ENCODE measurements at regions not wholly inside any gene's neighbourhood (a gene's known extent, or its start where the extent isn't known, plus 50 kb on each side); places are given as distances from the start of the nearest gene placed in this dataset.
"Not testable (repeated sequence)": the region's sequence is repeated elsewhere in the genome, so short reads cannot be mapped to it uniquely, and the experiment has no call there.

DNA sequence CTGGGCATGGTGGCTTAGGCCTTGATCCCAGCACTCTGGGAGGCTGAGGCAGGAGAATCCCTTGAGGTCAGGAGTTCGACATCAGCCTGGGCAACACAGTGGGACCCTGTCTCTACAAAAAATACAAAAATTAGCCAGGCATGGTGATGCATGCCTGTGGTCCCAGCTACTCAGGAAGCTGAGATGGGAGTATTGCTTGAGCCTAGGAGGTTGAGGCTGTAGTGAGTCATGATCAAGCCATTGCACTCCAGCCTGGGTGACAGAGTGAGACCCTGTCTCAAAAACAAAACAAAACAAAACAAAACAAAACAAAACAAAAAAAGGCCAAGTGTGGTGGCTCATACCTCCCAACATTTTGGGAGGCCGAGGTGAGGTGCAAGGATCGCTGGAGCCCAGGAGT, 111.8 kb upstream of the XPO1 start:
- not testable (repeated sequence) for H3K27ac Mint-ChIP-seq; H3K4me1 Mint-ChIP-seq; DNase-seq; H3K27me3 Mint-ChIP-seq; H3K9me3 ChIP-seq (ENCODE audit: control insufficient read depth, low read length, poor library complexity, severe bottlenecking); H3K36me3 Mint-ChIP-seq (ENCODE audit: low read depth); ATAC-seq; H3K4me3 Mint-ChIP-seq

GRCh38 chr2:61649021-61649420, 110.9 kb upstream of the XPO1 start:
- no peak for DNase-seq
- Mint-ChIP-seq H3K4me3 (no peak overlapping the region), H3K27ac (no peak overlapping the region), H3K4me1 (no peaks in the 10 kb centered on the region), H3K27me3 (no peaks in the 10 kb centered on the region), H3K36me3 (ENCODE audit: low read depth) (peaks cover 2% of the 10 kb centered on the region)
- no peak for ATAC-seq
- H3K9me3 ChIP-seq (ENCODE audit: control insufficient read depth, low read length, poor library complexity, severe bottlenecking) = no peaks in the 10 kb centered on the region

- ATAC-seq (no peak), DNase-seq (no peak)
- Mint-ChIP-seq H3K4me3 (no peak overlapping the region), H3K36me3 (ENCODE audit: low read depth) (peaks cover 2% of the 10 kb centered on the region), H3K27me3 (no peaks in the 10 kb centered on the region), H3K4me1 (no peaks in the 10 kb centered on the region), H3K27ac (no peak overlapping the region)
- H3K9me3 ChIP-seq (ENCODE audit: control insufficient read depth, low read length, poor library complexity, severe bottlenecking) = no peaks in the 10 kb centered on the region
Measured at GRCh38 chr2:61647044-61647443, 108.9 kb upstream of the XPO1 start.

- no peaks in the 10 kb centered on the region for H3K9me3 ChIP-seq (ENCODE audit: control insufficient read depth, low read length, poor library complexity, severe bottlenecking)
- H3K27ac Mint-ChIP-seq = no peak overlapping the region
- peaks cover 2% of the 10 kb centered on the region for H3K36me3 Mint-ChIP-seq (ENCODE audit: low read depth)
- no peak overlapping the region for H3K4me3 Mint-ChIP-seq
- ATAC-seq (no peak), DNase-seq (no peak)
- no peaks in the 10 kb centered on the region for H3K4me1 Mint-ChIP-seq
- H3K27me3 Mint-ChIP-seq = no peaks in the 10 kb centered on the region
Measured at GRCh38 chr2:61645911-61646310, 107.8 kb upstream of the XPO1 start.

- not testable (repeated sequence) for H3K4me1 Mint-ChIP-seq; H3K4me3 Mint-ChIP-seq; DNase-seq; ATAC-seq; H3K9me3 ChIP-seq (ENCODE audit: control insufficient read depth, low read length, poor library complexity, severe bottlenecking); H3K27me3 Mint-ChIP-seq; H3K27ac Mint-ChIP-seq; H3K36me3 Mint-ChIP-seq (ENCODE audit: low read depth)
Measured at GRCh38 chr2:61643153-61643552, 105.0 kb upstream of the XPO1 start.

DNA sequence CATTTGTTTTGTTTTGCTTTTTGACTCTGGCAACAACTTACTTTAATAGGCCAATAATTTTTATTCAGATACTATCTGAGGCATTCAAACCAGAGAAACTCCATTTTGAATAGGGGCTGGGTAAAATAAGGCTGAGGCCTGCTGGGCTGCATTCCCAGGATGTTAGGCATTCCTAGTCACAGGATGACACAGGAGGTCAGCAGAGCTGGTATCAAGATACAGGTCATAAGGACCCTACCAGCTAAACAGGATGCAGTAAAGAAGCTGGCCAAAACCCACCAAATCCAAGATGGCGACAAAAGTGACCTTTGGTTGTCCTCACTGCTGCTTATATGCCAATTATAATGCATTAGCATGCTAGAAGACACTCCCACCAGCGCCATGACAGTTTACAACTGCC, 102.2 kb upstream of the XPO1 start:
- no peak for ATAC-seq
- H3K27ac Mint-ChIP-seq = no peak overlapping the region
- H3K4me1 Mint-ChIP-seq = no peaks in the 10 kb centered on the region

GRCh38 chr2:61639721-61640120, 101.6 kb upstream of the XPO1 start:
- H3K4me1 Mint-ChIP-seq = no peaks in the 10 kb centered on the region
- ATAC-seq (no peak), DNase-seq (no peak)
- no peak overlapping the region for H3K4me3 Mint-ChIP-seq
- no peak overlapping the region for H3K27ac Mint-ChIP-seq
- H3K27me3 Mint-ChIP-seq = peaks cover 12% of the 10 kb centered on the region
- H3K36me3 Mint-ChIP-seq (ENCODE audit: low read depth) = no peaks in the 10 kb centered on the region
- no peaks in the 10 kb centered on the region for H3K9me3 ChIP-seq (ENCODE audit: control insufficient read depth, low read length, poor library complexity, severe bottlenecking)

More for the DNA sequence above, 102.2 kb upstream of the XPO1 start:
- Mint-ChIP-seq H3K27me3 (peaks cover 12% of the 10 kb centered on the region), H3K4me3 (no peak overlapping the region), H3K36me3 (ENCODE audit: low read depth) (no peaks in the 10 kb centered on the region)
- H3K9me3 ChIP-seq (ENCODE audit: control insufficient read depth, low read length, poor library complexity, severe bottlenecking) = no peaks in the 10 kb centered on the region
- no peak for DNase-seq

DNA sequence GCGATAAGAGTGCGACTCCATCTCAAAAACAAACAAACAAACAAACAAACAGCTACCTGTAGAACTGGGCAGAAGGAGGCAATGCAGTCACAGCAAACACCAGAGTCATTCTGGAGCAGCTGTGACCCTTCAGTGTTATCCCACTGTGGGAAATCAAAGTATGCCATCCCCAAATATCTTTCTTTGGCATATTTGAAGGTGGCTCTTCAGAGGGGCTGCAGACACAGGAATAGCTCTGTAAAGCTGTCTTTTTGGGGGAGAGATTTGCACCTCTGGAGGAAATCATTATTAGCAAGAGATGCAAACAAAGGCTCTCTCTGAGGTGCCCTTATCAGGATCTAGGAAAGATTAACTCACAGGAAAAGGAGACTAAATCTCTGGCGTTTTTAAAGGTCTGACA, 98.5 kb upstream of the XPO1 start:
- Mint-ChIP-seq H3K4me1 (no peaks in the 10 kb centered on the region), H3K36me3 (ENCODE audit: low read depth) (no peaks in the 10 kb centered on the region), H3K27me3 (peaks cover 18% of the 10 kb centered on the region), H3K27ac (no peak overlapping the region), H3K4me3 (no peak overlapping the region)
- no peak for DNase-seq
- ATAC-seq = no peak
- no peaks in the 10 kb centered on the region for H3K9me3 ChIP-seq (ENCODE audit: control insufficient read depth, low read length, poor library complexity, severe bottlenecking)

- H3K27me3 Mint-ChIP-seq = peaks cover 18% of the 10 kb centered on the region
- no peaks in the 10 kb centered on the region for H3K4me1 Mint-ChIP-seq
- no peak overlapping the region for H3K27ac Mint-ChIP-seq
- H3K9me3 ChIP-seq (ENCODE audit: control insufficient read depth, low read length, poor library complexity, severe bottlenecking) = no peaks in the 10 kb centered on the region
- H3K4me3 Mint-ChIP-seq = no peak overlapping the region
- DNase-seq = no peak
- ATAC-seq = no peak
- no peaks in the 10 kb centered on the region for H3K36me3 Mint-ChIP-seq (ENCODE audit: low read depth)
Measured at GRCh38 chr2:61634512-61634911, 96.4 kb upstream of the XPO1 start.

- Mint-ChIP-seq H3K27me3 (peaks cover 18% of the 10 kb centered on the region), H3K4me1 (no peaks in the 10 kb centered on the region), H3K4me3 (no peak overlapping the region), H3K27ac (no peak overlapping the region), H3K36me3 (ENCODE audit: low read depth) (no peaks in the 10 kb centered on the region)
- DNase-seq (no peak), ATAC-seq (no peak)
- no peaks in the 10 kb centered on the region for H3K9me3 ChIP-seq (ENCODE audit: control insufficient read depth, low read length, poor library complexity, severe bottlenecking)
Measured at GRCh38 chr2:61633250-61633649, 95.1 kb upstream of the XPO1 start.

- no peak for ATAC-seq
- Mint-ChIP-seq H3K36me3 (ENCODE audit: low read depth) (no peaks in the 10 kb centered on the region), H3K27me3 (peaks cover 14% of the 10 kb centered on the region), H3K27ac (no peak overlapping the region), H3K4me3 (no peak overlapping the region), H3K4me1 (no peaks in the 10 kb centered on the region)
- no peaks in the 10 kb centered on the region for H3K9me3 ChIP-seq (ENCODE audit: control insufficient read depth, low read length, poor library complexity, severe bottlenecking)
- DNase-seq = no peak
Measured at GRCh38 chr2:61632276-61633169, 94.4 kb upstream of the XPO1 start.

DNA sequence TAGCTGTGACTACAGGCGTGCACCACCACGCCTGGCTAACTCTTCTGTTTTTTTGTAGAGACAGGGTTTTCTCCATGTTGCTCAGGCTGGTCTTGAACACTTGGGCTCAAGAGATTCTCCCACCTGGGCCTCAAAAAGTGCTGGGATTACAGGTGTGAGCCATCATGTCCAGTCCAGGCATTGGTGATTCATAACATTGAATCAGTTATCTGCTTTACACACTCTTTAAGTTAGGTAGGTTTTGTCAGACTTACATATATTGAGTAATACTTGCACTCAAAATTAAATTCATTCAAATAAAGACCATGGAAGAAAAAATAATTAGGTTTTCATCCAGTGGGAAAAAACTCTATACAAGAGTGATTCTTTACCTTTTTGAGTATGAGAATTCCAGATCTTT, 93.2 kb upstream of the XPO1 start:
- Mint-ChIP-seq H3K27ac (no peak overlapping the region), H3K4me3 (no peak overlapping the region), H3K27me3 (peaks cover 9% of the 10 kb centered on the region), H3K36me3 (ENCODE audit: low read depth) (no peaks in the 10 kb centered on the region), H3K4me1 (peaks cover 5% of the 10 kb centered on the region)
- ATAC-seq = no peak
- H3K9me3 ChIP-seq (ENCODE audit: control insufficient read depth, low read length, poor library complexity, severe bottlenecking) = no peaks in the 10 kb centered on the region
- DNase-seq = no peak

- no peaks in the 10 kb centered on the region for H3K9me3 ChIP-seq (ENCODE audit: control insufficient read depth, low read length, poor library complexity, severe bottlenecking)
- peaks cover 1% of the 10 kb centered on the region for H3K27me3 Mint-ChIP-seq
- no peaks in the 10 kb centered on the region for H3K36me3 Mint-ChIP-seq (ENCODE audit: low read depth)
- H3K4me3 Mint-ChIP-seq = no peak overlapping the region
- no peak for ATAC-seq
- no peak for DNase-seq
- H3K27ac Mint-ChIP-seq = no peak overlapping the region
- H3K4me1 Mint-ChIP-seq = peaks cover 5% of the 10 kb centered on the region
Measured at GRCh38 chr2:61626827-61627226, 88.7 kb upstream of the XPO1 start.

GRCh38 chr2:61623747-61624146, 85.6 kb upstream of the XPO1 start:
- Mint-ChIP-seq H3K27me3 (no peaks in the 10 kb centered on the region), H3K4me1 (peaks cover 5% of the 10 kb centered on the region), H3K36me3 (ENCODE audit: low read depth) (no peaks in the 10 kb centered on the region), H3K4me3 (no peak overlapping the region), H3K27ac (no peak overlapping the region)
- ATAC-seq = no peak
- DNase-seq = no peak
- H3K9me3 ChIP-seq (ENCODE audit: control insufficient read depth, low read length, poor library complexity, severe bottlenecking) = no peaks in the 10 kb centered on the region
